ENCODE measurements at regions not wholly inside any gene's neighbourhood (a gene's known extent, or its start where the extent isn't known, plus 50 kb on each side); places are given as distances from the start of the nearest gene placed in this dataset.

DNA sequence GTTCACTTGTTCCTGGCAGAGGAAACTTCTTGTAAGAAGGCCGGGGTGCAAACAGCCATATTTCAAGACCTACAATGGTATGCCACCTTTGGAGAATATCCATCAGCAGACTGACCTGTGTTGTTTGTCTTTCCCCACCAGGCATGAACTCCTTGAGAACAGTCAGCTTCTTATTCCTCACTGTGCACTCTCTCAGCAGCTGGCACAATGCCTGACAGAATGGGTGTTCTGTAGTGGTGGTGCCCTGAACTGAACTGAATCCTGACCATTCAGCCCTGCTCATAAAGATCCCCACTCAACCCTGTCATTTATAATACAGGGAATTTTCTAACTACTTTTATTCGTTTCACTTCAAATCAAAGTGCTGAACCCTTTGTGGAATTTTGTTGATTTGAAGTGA, 206.9 kb downstream of the COX7C start:
- TF ChIP-seq POLR2AphosphoS5 (IDR thresholded peaks at IDR 0.05; ENCODE audit: low read depth, low read length), result no peak
- TF ChIP-seq POLR2A (IDR thresholded peaks at IDR 0.05; ENCODE audit: low read depth, low read length), result no peak
- no peak for TF ChIP-seq TAF1 (IDR thresholded peaks at IDR 0.05; ENCODE audit: borderline replicate concordance, low read depth, low read length)
